Activated T-cell treated with anti-CD3 and anti-CD28 coated beads for 48 hours (primary cell): ENCODE measurements at regions not wholly inside any gene's neighbourhood (a gene's known extent, or its start where the extent isn't known, plus 50 kb on each side); places are given as distances from the start of the nearest gene placed in this dataset.
"Not testable (repeated sequence)": the region's sequence is repeated elsewhere in the genome, so short reads cannot be mapped to it uniquely, and the experiment has no call there.

Experiments
- DNase-seq: peaks from one replicate; pipeline ENCODE4 v3.0.0-alpha.2; 2020; ENCODE audit warnings: low read depth

- no peak for DNase-seq
Observed at GRCh38 chr3:161600173-161600572, 103.6 kb downstream of the OTOL1 start.

- no peak for DNase-seq
Observed at GRCh38 chr3:161602475-161602874, 105.9 kb downstream of the OTOL1 start.

DNA sequence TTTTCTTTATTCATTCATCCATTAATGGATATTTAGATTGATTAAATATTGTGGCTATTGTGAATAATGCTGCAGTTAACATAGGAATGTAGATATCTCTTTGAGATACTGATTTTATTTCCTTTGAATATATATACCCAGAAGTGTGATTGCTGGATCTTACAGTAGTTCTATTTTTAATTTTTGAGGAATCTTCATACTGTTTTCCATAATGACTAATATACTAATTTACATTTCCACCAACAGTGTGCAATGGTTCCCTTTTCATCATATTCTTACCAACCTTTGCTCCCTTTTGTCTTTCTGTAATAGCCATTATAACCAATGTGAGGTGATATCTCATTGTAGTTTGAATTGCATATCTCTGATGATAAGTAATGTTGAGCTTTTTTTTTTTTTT lies 106.3 kb downstream of the OTOL1 start:
- DNase-seq = no peak

DNA sequence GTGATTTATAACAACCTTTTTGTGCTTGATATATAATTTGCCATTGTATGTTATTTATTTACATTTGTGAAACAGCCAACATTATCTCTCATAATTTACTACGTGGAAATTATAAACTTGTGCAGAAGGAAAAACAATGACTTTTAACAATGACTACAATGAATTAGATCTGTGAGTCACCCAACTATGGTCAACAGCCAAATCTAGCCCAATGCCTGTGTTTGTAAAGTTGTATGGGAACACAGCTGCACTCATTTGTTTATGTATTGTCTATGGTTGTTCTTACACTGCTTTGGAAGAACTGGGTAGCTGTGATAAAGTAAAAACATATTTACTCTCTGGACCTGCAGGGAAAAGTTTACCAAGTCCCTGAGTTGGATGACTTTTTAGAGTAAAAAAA lies 110.4 kb downstream of the OTOL1 start:
- DNase-seq = no peak

DNA sequence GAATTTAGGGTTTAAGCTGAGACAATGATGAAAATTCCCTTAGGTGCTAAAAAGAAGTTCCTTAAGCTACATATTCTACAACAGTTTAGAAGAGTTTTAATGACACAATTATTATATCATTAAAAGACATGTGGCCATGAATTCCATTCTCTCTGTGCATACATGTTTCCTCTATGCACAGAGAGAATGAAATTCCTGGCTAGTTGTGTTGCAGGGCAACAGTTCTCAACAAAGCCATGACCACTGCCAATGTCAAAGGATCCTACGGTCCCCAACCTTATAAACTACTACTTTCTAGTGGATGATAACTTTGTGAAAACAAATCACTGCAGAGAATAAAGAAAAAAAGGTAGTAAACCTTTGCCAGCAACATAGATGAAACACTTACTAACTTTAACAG lies 122.7 kb downstream of the OTOL1 start:
- DNase-seq = no peak

DNA sequence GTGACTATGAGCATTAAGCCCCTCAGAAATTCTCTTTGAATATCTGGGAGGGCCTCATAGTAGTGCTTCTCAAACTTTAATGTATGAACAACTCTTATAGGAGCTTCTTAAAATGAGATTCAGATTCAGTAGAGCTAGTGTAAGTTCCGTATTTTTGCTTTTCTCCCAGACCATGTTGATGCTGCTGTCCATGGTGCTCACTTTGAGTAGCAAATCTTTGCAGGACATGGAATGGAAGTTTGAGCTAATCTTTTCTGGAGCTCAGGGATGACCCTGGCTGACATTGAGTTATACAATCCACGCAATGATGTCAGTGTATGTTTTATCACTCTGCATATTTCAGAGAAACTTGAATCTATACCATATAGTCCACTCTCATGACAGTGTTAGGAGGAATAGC lies 134.2 kb downstream of the OTOL1 start:
- DNase-seq = no peak

GRCh38 chr3:161631536-161631935 lies 134.9 kb downstream of the OTOL1 start:
- no peak for DNase-seq

DNA sequence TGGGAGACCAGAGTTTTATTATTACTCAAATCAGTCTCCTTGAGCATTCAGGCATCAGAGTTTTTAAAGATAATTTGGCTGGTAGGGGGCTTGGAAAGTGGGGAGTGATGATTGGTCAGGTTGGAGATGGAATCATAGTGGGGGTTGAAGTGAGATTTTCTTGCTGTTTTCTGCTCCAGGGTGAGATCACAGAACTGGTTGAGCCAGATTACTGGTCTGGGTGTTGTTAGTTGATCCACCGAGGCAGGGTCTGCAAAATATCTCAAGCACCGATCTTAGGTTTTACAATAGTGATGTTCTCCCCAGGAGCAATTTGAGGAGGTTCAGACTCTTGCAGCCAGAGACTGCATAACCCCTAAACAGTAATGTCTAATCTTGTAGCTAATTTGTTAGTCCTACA lies 141.0 kb downstream of the OTOL1 start:
- no peak for DNase-seq

DNA sequence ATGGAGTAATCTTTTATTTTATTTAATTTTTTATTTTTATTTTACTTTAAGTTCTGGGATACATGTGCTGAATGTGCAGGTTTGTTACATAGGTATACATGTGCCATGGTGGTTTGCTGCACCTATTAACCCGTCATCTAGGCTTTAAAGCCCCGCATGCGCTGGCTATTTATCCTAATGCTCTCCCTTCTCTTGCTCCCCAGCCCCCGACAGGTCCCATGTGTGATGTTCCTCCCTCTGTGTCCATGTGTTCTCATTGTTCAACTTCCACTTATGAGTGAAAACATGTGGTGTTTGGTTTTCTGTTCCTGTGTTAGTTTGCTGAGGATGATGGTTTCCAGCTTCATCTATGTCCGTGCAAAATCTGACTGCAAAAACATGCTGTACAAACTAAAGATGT lies 142.5 kb downstream of the OTOL1 start:
- not testable (repeated sequence) for DNase-seq

GRCh38 chr3:161640181-161640580 lies 143.6 kb downstream of the OTOL1 start:
- DNase-seq = no peak

DNA sequence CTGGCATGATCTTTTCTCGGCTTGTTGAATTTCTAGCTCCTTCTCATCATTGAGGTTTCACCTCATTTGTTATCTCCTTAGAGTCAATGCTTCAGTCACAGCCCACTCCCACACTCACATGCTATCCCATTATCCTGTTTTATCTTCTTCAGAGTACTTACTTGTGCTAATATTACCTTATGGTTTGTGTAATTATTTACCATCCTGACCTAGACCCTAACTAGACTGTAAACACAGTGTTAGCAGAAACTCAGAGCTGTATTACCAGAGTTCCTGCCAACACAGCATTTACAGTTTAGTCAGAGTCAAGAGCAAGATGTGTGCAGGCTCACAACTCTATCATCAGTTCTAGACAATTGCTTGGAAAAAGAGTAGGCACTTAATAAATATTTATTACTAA lies 144.7 kb downstream of the OTOL1 start:
- DNase-seq = no peak

DNA sequence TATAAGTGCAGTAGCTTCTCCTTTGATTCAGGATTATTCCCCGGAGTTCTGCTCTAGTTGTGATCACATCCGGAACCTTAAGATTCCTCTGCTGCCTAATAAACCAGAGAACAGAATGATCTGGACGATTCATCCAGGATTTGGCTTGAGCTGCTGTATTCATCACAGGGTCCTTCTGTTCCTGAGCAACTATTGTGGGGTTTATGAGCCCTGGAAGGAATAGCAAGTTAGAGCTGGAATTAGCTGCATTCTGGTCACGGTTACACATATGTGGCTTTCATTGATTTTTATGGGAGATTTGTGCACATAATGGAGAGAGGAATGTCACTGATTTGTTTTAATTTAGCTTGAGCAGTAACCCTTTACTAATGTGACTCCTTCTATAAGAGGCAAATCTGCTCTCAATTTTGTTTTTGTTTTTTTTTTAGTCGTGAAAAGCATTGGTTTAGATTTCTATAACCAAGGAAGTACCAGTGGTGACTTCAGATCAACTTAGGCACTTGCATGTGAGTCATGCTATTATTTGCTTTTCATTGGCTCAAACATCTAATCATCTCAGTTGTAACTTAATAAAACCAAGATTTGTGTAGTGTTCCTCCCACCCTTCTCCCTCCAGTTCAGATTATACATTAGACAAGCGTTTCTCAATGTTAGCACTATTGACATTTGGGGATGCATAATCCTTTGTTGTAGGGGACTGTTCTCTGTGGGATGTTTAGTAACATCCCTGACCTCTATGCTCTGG lies 148.5 kb downstream of the OTOL1 start:
- no peak for DNase-seq

DNA sequence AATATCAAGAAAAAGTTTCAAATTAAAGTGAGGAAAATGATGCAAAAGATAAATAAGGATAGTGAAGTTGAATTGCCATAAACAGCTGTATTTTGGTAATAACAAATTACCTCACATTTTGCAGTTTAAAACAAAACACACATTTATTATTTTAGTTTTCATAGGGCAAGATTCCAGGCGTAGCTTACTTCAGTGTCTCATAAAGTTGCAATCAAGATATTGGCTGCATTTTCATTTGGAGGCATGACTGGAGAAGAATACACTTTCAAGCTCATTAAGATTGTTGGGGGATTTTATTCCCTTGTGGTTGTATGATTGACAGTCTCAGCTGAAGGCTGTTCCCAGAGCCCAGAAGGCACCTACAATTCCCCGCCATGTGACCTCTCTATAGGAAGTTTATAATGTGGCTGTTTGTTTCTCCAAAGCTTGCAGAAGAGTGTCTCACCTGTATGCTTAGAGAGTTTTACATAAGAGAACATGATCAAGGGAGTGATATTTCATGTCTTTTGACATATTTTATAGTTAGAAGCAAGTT lies 151.4 kb downstream of the OTOL1 start:
- no peak for DNase-seq

DNA sequence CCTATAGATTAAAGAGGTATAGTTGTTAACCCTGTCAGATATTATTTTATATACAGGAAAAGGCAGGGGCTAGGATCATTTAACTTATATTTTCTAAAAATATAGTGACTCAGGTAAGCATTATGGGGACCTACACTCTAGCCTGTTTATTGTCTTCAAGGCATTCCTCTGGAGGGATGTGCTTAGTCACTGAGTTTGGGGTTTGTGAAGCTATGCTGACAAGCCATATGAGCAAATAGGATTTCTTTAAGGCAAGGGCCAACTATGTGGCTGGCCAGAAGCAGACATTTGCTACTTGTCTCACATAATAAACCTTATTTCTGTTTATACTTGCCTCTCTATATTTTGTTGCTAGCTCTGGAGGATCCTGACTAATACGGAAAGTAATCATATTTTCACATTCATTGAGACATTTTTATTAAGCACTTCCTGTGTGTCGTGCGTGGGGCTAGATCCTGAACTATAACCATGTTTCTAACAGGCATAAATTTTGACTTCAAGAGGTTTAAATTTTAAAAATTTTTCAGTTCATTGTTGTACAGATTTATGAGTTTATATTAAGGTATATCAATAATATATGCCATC lies 153.4 kb downstream of the OTOL1 start:
- DNase-seq = no peak

- DNase-seq = no peak
Observed at GRCh38 chr3:161657786-161658185, 161.2 kb downstream of the OTOL1 start.

DNA sequence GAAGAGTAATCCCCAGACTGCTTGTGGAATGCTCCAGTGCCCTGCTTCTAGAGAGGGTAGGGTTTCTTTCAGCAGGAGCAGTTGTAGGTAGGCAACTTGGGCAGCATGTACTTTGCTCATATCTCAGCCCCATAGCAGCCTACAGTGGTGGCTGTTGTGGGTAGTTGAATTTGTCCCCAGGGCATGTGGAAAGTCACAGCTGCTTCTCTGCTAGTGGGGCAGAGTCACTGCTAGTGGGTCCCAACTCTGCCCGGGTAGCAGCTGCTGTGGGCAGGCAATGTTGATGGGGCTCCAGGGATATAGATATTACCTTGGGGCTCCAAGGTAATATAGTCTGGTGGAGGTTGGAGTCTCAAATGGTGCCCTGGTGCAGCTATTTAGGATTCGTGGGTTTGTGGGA lies 174.5 kb downstream of the OTOL1 start:
- DNase-seq = no peak

- no peak for DNase-seq
Observed at GRCh38 chr3:161672478-161672877, 175.9 kb downstream of the OTOL1 start.

- no peak for DNase-seq
Observed at GRCh38 chr3:161673866-161674265, 177.3 kb downstream of the OTOL1 start.

DNA sequence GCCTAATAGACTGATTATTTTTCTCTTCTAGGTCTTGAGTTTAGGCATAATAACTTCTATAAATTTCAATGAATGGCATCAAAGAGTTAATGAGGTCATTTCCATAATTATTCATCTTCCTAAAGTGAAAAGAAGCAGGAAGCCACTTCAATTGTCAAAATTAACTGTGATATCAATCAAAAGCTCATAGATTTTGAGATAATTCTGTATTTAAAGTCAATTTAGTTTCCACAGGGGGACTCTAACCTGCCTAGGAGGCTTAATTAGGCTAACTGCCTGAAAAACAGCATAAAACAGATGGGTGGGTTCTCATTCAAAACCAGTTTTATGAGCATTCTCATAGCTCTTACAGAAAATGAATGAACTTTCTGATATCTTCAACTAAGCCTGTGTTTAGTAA lies 177.8 kb downstream of the OTOL1 start:
- no peak for DNase-seq

DNA sequence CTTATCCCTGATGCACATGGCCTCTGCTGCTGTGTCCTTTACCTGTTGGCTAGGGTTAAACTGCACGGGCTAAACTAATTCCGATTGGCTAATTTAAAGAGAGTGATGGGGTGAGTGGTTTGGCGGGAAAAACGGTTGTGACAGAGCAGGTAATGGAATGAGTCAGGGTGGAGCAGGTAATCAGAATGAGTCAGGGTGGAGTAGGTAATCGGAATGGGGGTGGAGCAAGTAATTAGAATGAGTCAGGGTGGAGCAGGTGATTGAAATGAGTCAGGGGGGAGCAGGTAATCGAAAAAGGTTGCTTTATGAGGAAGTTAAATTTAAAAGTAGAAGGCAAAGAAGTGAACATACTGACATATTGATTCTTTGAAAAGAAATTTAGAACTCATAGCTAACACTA lies 185.2 kb downstream of the OTOL1 start:
- DNase-seq = not testable (repeated sequence)

GRCh38 chr3:161682715-161683114 lies 186.1 kb downstream of the OTOL1 start:
- no peak for DNase-seq

DNA sequence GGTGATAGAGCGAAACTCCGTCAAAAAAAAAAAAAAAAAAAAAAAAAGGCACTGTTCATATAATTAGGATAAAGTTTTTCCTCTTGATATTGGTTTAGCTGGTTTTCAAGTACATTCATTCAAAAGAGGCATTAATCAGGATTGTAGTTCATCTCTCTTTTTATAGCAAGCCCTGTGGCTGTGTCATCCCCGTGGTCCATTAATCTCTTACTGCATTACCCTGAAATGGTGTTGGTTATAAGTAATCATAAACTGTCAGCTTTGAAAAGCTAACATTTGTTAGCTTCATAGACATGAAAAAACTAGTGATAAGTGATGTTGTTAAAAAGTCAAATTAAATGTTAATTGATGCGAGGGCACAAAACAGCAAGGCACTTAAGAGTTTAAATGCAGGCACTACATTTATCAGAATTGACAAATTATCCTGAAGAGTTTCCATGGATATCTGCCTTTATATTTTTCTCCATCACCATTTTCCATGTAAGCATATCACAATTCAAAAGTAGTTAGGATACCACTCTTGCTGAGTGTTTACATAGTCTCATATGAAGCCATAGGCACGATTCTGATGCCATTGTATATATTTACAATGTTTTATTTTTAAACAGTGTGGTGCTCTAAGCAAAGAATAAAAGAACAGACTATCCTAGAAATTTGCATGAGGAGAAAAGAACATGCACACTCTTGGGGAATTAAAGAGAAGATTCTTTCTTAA lies 193.1 kb downstream of the OTOL1 start:
- DNase-seq = no peak

DNA sequence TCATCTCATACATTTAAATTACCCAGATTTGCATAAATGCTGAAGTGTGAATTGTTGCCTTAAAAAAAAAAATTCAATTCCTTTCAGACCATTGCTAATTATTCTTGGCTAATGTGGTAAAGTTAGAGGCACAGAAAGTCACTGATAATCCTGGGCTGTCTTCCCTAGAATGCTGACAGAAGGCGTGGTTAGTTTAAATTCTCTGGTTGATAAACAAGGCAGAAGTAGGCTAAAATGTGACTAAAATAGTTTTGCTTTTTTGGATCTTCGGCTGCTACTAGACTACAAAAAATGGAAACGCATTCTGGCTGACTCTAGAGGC lies 193.7 kb downstream of the OTOL1 start:
- DNase-seq = no peak
